ENCODE measurements at regions not wholly inside any gene's neighbourhood (a gene's known extent, or its start where the extent isn't known, plus 50 kb on each side); places are given as distances from the start of the nearest gene placed in this dataset.

DNA sequence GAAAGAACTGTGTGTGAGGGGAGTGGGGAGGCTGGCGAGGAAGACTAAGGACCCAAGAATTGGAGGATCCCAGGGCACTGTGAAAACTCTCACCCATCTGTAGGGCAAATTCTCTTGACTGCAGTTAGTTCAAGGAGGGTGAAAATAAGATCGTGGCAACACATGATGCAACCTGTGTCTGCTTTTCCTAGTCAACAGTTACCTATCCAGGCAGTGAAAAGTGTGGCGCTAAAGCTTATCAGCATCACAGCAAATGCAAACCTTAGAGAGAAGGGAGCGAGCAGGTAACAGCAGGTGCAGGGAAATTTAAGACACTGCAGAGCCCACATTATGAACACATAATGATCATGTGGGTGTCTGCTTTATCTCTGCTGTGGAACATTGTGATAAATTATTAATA is 97.7 kb upstream of the SGK1 start:
- TF ChIP-seq POLR2A (IDR thresholded peaks at IDR 0.05) = no peak
- TF ChIP-seq, protein P1, sequence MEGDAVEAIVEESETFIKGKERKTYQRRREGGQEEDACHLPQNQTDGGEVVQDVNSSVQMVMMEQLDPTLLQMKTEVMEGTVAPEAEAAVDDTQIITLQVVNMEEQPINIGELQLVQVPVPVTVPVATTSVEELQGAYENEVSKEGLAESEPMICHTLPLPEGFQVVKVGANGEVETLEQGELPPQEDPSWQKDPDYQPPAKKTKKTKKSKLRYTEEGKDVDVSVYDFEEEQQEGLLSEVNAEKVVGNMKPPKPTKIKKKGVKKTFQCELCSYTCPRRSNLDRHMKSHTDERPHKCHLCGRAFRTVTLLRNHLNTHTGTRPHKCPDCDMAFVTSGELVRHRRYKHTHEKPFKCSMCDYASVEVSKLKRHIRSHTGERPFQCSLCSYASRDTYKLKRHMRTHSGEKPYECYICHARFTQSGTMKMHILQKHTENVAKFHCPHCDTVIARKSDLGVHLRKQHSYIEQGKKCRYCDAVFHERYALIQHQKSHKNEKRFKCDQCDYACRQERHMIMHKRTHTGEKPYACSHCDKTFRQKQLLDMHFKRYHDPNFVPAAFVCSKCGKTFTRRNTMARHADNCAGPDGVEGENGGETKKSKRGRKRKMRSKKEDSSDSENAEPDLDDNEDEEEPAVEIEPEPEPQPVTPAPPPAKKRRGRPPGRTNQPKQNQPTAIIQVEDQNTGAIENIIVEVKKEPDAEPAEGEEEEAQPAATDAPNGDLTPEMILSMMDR (IDR thresholded peaks at IDR 0.05) = no peak
- no peak for TF ChIP-seq EP300 (IDR thresholded peaks at IDR 0.05)
